ENCODE measurements at regions not wholly inside any gene's neighbourhood (a gene's known extent, or its start where the extent isn't known, plus 50 kb on each side); places are given as distances from the start of the nearest gene placed in this dataset.

- H3K4me3 Mint-ChIP-seq: no peak overlapping the region
- H3K9me3 Mint-ChIP-seq: peaks cover 0 to 8% (median 0%) of the 10 kb centered on the region in 7 donors
- Histone ChIP-seq H3K4me3 (replicated peaks in 1 of 3; ENCODE audit: low read depth in 2 of 3, low read length in 3 of 3) (no peak overlapping the region), H4K20me1 (ENCODE audit: insufficient read depth, low read length) (no peaks in the 10 kb centered on the region), H3K9me3 (replicated peaks in 1 of 2; ENCODE audit: control insufficient read depth in 1 of 2, insufficient read depth in 1 of 2, low read length in 2 of 2) (no peaks in the 10 kb centered on the region), H3K9ac (ENCODE audit: insufficient read depth, low read length, poor library complexity, severe bottlenecking) (no peak overlapping the region), H3K79me2 (ENCODE audit: insufficient read depth, low read length) (no peaks in the 10 kb centered on the region), H3K4me1 (ENCODE audit: control insufficient read depth in 1 of 2, insufficient read depth in 2 of 2, low read length in 2 of 2) (no peaks in the 10 kb centered on the region), H3K4me2 (replicated peaks; ENCODE audit: extremely low read depth, low read length, poor library complexity, severe bottlenecking) (no peak overlapping the region), H3K27me3 (ENCODE audit: control insufficient read depth in 2 of 2, insufficient read depth in 2 of 2, low read length in 2 of 2) (no peaks in the 10 kb centered on the region), H3K27ac (ENCODE audit: low read depth in 1 of 2, low read length in 2 of 2) (no peak overlapping the region), H2AFZ (ENCODE audit: insufficient read depth, low read depth, low read length, poor library complexity, severe bottlenecking) (no peak overlapping the region), H3K36me3 (replicated peaks in 1 of 2; ENCODE audit: control insufficient read depth in 1 of 2, insufficient read depth in 2 of 2, low read length in 2 of 2) (no peaks in the 10 kb centered on the region)
- no peak for DNase-seq
- no peak overlapping the region for H3K27ac Mint-ChIP-seq
- TF ChIP-seq, protein P1, sequence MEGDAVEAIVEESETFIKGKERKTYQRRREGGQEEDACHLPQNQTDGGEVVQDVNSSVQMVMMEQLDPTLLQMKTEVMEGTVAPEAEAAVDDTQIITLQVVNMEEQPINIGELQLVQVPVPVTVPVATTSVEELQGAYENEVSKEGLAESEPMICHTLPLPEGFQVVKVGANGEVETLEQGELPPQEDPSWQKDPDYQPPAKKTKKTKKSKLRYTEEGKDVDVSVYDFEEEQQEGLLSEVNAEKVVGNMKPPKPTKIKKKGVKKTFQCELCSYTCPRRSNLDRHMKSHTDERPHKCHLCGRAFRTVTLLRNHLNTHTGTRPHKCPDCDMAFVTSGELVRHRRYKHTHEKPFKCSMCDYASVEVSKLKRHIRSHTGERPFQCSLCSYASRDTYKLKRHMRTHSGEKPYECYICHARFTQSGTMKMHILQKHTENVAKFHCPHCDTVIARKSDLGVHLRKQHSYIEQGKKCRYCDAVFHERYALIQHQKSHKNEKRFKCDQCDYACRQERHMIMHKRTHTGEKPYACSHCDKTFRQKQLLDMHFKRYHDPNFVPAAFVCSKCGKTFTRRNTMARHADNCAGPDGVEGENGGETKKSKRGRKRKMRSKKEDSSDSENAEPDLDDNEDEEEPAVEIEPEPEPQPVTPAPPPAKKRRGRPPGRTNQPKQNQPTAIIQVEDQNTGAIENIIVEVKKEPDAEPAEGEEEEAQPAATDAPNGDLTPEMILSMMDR (IDR thresholded peaks at IDR 0.05): no peak
- WGBS (ENCODE audit: insufficient coverage): 95% methylated on average over 2 of the region's 2 CpGs
- H3K36me3 Mint-ChIP-seq: no peaks in the 10 kb centered on the region
- peaks cover 8 to 17% (median 14%) of the 10 kb centered on the region in 3 donors for H3K27me3 Mint-ChIP-seq (ENCODE audit: low read depth in 3 of 3)
- H3K4me1 Mint-ChIP-seq: no peaks in the 10 kb centered on the region
- intact Hi-C loops (cut with micrococcal nuclease): no loop called here
Measured at GRCh38 chr20:48257833-48258232, 472.6 kb upstream of the SULF2 start.

DNA sequence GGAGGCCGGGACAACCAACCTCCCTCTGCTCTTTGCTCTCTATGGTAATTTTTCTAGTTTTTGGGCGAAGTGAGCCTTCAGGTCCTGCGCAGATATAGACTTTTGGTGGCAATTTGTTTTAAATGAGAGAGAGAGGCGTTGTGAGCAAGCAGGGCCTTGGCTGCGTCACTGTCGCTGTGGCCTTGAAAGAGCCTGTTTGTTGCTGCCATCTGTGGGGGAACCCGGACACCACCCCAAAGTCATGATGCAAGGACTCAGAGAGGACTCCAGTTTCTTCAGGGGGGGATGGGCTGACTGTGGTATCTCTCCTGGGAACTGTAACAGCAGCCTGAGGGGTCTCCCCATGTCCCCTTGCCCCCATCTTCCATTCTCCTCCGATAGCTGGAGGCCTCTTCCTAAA, 462.7 kb upstream of the SULF2 start:
- Histone ChIP-seq H3K27ac (ENCODE audit: low read depth in 1 of 2, low read length in 2 of 2) (no peak overlapping the region), H3K27me3 (ENCODE audit: control insufficient read depth in 2 of 2, insufficient read depth in 2 of 2, low read length in 2 of 2) (no peaks in the 10 kb centered on the region), H3K9ac (ENCODE audit: insufficient read depth, low read length, poor library complexity, severe bottlenecking) (no peak overlapping the region), H3K4me1 (ENCODE audit: control insufficient read depth in 1 of 2, insufficient read depth in 2 of 2, low read length in 2 of 2) (no peaks in the 10 kb centered on the region), H3K79me2 (ENCODE audit: insufficient read depth, low read length) (no peaks in the 10 kb centered on the region), H4K20me1 (ENCODE audit: insufficient read depth, low read length) (no peaks in the 10 kb centered on the region), H3K4me2 (replicated peaks; ENCODE audit: extremely low read depth, low read length, poor library complexity, severe bottlenecking) (no peak overlapping the region), H2AFZ (ENCODE audit: insufficient read depth, low read depth, low read length, poor library complexity, severe bottlenecking) (no peak overlapping the region), H3K36me3 (replicated peaks in 1 of 2; ENCODE audit: control insufficient read depth in 1 of 2, insufficient read depth in 2 of 2, low read length in 2 of 2) (no peaks in the 10 kb centered on the region), H3K9me3 (replicated peaks in 1 of 2; ENCODE audit: control insufficient read depth in 1 of 2, insufficient read depth in 1 of 2, low read length in 2 of 2) (no peaks in the 10 kb centered on the region), H3K4me3 (replicated peaks in 1 of 3; ENCODE audit: low read depth in 2 of 3, low read length in 3 of 3) (no peak overlapping the region)
- peaks cover 0 to 2% (median 0%) of the 10 kb centered on the region in 7 donors for H3K9me3 Mint-ChIP-seq
- intact Hi-C loops (cut with micrococcal nuclease): no loop called here
- H3K4me1 Mint-ChIP-seq: no peaks in the 10 kb centered on the region
- no peak overlapping the region for H3K4me3 Mint-ChIP-seq
- H3K27me3 Mint-ChIP-seq (ENCODE audit: low read depth in 3 of 3): peaks cover 5 to 7% (median 6%) of the 10 kb centered on the region in 3 donors
- no peak for DNase-seq
- TF ChIP-seq, protein P1 (IDR thresholded peaks at IDR 0.05): no peak
- H3K27ac Mint-ChIP-seq: no peak overlapping the region
- no peaks in the 10 kb centered on the region for H3K36me3 Mint-ChIP-seq
- WGBS (ENCODE audit: insufficient coverage): 100% methylated on average over 4 of the region's 8 CpGs

Measured in CD14-positive monocyte (primary cell).